Renal cortical epithelial cell (primary cell): ENCODE measurements at regions not wholly inside any gene's neighbourhood (a gene's known extent, or its start where the extent isn't known, plus 50 kb on each side); places are given as distances from the start of the nearest gene placed in this dataset.

ENCODE experiments used
- DNase-seq: peaks from one replicate; pipeline ENCODE4 v3.0.0-alpha.2; 2011; ENCODE audit warnings: low read depth

DNA sequence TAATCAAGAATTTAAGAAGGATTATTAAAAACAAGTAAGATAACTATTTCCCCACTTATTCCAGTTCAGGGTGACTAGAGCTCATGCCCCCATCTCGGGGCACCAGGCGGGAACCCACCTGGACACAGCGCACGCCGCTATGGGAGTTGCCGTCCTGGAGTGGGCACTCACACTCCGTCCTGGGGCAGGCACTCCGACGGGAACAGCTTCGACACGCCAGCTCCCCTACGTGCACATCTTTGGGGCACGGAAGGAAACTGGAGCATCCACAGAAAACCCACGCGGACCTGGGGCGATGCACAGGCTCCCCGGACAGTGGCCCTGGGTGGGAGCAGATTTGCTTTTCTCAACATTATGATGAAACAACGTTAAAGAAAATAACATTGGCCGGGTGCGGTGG, 52.0 kb upstream of the GATA5 start:
- no peak for DNase-seq

DNA sequence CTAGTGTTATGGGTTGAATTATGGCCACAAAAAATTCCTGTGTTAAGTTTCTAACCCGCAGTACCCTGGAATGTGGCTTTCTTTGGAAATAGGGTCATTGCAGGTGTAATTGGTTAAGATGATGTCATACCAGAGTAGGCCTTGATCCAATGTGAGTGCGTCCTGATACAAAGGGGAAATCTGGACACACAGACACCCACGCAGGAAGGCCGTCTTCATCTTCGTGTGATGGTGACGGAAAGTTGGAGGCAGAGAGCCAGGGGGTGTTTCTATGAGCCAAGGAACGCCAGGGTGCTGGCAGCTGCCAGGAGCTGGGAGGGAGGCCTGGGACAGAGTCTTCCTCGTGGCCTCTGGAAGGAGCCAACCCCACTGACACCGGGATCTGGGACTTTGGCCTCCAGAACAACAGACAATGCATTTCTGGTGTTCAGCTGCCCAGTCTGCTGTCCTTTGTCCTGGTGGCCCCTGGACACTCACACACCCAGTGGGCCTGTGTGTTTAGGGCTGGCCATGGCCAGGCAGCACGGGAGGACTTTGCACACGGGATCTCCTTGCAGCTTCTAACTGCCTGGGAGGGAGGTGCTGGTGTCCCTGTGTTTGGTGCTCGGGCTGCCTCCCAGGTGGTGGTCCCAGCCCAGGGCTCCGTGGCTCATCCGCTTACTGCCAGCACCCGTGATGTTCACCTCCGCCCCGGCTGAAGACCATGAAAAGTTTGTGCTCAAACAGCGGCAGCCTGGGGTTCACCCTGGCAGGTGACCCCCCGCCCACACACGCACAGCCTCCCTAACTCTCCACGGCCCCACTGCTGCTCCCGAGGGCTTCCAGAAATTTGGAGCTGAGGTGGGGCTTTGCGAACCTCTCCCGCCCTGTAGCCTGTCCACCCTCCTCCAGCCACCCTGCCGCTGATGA, 53.4 kb upstream of the GATA5 start:
- DNase-seq = no peak

DNA sequence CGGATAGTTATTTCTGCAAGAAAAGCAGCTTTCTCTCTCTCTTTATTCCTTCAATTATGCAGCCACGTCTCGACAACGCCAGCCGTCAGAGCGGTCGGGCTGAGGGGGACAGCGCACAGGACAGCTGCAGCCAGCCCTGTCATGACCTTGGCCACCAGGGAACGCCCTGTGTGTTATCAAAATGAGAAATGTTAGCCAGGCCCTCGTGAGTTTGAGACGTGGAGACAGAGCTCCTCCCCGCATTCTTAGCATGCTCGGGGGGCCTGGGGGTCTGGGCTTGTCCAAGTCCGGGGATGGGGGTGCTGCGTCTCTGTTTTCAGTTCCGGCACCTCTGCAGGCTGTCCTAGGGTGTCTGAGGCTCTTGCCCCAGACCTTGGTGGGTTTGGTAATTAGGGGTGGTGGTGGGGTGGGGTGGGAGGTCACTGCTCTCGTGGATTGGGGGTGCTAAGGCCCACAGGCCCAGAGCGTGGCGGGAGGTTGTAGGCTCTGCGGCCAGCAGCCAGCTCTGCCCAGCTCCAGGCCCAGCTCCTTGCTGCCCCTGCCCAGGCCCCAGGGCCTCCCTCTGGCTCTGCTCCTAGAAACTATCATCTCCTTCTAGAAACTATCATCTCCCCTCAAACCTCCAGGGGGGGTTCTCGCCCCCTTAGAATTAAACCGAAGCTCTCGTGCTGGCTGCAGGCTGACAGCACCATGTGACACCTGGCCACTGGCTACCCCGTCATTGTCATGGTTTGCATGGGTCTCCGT, 54.3 kb upstream of the GATA5 start:
- DNase-seq = no peak

DNA sequence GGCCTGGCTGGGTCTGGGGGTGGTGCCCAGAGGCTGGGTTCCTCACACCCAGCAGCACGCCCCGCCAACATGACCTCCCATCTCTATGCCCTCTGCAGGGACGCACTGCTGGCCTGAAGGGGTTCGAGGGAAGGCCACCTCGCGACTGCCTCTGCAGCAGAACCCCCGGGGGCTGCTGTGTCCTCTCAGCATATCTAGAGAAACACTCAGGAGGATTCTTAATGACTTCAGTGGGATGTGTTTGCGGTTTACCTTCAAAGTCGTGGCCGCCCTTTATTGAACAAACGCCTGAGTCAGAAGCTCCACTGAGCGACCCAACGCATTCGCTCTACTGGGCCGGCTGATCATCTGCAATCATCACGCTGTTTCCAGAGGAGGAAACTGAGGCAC, 54.8 kb upstream of the GATA5 start:
- no peak for DNase-seq

DNA sequence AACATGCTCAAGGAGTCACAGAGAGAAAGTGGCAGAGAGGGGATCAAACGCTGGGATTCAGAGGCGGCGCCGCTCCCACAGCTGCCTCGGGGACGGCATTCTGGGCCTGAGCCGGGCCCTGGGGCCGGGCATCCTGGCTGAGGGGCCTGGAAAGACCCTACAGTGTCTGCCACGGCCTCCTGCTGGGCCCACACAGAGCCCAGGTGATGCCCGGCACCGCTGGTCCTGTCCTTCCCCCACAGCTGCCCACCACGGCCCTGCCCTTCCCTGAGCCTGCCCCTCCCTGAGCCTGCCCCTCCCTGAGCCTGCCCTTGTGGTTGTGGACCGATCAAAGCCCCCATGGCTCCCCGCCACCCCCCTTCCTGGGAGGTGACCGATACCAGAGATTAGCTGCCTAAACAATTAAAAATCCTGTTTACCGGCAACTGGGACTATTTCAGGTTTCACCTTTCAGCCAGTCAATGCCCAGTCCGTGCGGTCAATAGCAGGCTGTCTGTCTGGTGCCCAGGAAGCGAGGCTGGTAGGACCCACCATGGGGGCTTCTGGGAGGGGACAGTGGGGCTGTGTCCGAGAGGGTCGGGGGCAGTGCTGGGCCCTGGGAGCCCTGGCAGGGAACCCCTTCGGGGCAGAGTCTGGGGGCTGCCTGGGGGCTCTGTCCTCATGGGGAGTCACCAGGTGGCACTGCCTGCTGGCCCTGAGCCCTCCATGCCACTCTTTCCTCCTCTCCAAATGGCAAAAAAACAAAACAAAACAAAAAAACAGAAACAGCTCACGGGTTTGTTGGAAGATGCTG, 55.4 kb upstream of the GATA5 start:
- no peak for DNase-seq

DNA sequence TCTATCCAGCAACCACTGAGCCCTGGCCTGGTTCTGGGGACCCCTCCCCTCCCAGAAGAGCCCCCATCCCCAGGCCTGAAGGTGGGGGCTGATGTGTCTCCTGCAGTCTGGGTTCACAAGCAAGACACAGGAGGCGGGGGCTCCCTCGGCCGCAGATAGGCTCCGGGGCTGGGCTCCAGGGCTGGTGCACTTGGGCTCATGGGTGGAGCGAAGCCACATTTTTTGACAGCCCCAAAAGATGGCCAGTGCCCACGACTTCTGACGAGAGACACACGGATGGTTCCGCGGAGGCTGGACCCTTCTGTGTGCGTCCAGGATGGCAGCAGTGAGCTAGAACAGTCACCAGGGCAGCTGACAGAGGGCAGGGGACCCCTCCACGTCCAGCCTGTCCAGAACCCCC, 57.1 kb upstream of the GATA5 start:
- DNase-seq = no peak

DNA sequence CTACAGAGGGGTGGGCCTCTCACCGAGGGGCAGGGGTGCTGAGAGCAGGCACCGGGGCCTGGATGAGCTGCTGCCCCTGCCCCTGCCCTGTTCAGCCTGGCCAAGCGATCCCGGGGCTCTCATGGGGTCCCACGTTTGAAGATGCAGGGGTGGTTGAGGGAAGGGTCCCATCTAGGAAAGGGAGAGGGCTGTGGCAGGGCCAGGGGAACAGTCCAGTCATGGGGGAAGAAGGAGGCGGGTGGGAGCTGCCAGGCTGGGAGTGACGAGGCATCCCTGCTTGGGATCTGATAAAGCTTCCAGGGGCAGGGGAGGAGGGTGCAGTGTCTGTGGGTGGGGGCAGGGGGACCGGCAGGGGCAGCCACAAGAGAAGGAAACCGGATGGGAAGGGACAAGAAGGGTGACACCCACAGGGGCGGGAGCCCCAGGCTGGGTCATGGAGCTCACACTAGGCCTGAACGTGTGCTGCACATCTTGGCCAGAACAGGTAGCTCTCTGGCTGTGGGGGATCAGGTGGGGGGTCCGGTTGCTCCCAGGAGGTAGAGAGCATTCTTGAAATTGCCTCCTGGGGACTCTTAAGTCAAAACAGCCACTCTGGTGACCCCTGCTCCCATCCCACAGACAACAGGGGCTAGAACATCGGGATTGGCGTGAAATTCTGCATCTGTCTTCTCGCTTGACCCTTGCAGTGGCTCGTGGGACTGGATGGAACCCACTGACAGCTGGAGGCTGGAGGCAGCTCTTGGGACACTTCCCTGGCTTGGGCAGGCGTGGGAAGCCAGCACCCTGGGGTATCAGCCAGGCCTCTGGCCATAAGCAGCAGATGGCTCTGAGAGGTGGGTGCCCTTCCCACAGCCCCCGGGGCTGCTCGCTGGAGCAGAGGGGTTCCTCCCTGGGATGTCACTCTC, 58.0 kb upstream of the GATA5 start:
- DNase-seq = no peak

DNA sequence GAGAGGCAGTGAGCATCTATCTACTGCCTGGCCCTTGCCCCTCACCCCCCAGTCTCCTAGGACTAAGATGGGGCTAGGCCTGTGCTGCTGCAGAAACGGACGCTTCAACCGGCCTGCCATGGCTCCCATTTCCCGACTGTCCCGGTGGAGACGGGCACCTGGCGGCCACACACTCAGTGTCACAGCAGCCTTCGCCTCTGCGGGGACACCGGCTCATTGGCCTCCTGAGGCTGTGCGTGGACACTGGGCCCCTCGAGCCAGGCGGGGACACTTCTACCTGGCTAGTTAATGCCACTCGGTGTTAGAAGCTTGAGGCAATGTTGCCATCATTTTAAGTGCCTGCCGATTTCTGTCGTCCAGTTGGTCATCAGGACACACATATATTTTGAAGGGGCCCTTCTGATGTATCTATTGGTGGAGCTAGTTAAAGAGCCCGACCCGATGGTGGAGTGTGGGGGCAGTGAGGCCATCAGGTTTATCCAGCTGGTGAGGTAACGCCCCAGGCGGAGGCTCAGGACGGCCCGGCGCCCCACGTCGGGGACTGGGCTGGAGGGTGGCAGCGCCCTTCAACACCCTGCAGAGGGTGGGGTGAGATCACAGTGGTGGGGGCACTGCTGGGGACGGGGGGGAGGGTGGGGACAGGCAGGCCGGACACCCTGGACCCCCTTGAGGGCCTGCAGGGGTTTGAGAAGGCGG, 58.9 kb upstream of the GATA5 start:
- no peak for DNase-seq

DNA sequence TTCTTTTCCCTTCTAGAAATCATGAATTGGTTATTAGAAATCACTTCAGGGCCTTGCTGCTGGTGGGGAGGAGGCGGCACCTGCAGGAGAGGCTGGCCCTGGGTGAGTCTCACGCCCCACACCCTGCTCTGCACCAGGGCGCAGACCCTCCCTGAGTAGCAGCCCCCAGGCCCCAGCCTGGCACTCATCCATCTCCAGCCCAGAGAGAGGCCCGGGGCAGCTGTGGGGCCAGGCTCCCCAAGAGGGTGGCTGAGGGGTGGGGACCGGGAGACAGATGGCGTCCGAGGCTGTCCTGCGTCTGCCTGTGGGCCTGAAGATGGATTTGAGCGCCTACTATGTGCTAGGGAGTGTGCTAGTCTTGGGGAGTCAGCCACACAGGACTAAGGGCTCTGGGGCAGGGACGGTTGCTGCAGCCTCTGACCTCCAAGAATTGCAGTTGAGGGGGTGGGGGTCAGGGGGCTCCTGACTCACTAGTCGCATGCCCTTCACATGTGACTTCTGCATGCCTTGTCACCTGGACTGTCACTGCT, 59.6 kb upstream of the GATA5 start:
- DNase-seq = no peak

DNA sequence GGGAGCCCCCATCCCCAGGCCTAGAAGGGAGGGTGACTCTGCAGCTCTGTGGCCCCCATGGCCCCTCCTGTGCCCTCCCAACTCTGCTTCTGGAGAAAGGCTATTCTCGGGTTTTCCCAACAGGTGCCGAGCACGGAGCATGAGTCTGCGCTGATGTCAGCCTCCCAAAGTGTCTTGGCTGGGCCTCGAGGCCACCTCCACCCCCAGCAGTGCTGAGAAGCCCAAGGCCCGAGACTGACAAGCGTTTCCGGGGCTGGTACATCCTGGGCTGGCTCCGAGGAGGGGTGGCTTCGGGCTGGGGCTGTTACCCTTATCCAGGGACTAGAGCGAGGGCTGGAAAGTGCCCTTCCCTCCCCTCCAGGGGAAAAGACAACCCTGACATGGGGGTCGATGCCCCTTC, 60.2 kb upstream of the GATA5 start:
- DNase-seq = no peak

DNA sequence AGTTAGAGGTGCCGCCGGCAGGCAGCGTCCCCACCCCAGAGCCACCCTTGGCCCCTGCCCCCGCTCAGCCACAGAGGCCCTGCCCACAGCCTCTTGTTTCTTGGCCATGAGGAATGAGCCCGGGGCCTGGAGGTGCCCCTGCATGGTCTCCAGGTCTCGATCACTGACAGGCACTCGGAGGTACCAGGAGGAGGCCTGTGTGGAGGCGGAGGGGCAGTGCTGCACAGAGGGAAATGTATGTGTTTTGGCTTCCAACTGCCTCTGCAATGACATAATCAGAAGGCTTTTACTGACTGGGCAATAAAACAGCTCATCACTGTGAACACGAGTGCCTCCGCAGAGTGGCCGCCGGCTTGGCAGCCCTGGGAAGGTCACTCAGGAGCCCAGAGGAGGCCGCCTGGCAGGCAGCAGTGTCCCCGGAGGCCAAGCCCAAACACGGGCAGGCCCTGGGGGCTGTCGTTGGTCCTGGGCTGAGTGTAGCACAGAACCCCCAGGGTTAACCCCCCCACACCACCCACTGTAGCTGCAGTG, 61.1 kb upstream of the GATA5 start:
- DNase-seq = no peak

DNA sequence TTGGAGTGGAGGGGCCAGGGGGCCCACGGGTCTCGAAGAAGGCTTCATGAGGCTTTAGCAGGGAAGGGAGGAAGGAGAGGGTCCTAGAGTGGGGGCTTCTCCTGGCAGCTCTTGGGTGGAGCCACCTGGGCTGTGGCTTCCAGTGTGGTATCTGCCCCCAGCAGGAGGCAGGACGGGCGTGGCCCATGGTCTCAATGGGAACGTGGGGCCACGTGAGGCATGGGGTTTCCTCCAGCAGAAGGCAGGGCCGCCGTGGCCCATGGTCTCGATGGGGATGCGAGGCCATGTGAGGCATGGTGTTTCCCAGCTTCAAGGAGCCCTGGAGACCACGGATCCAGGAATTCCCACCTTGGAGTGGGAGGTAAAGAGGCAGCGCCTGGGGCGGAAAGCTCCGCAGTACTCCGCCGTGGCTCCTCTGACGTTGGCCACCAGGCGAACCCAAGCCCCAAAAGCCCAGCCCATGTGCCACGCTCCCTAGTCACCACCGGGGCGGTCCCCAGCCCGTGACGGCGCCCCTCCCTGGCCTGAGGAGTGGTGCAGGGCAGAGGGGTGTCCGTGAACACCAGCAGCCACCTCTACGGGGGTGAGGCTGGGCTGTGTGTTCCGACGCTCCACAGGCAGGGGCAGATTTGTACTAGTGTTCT, 62.0 kb upstream of the GATA5 start:
- no peak for DNase-seq

DNA sequence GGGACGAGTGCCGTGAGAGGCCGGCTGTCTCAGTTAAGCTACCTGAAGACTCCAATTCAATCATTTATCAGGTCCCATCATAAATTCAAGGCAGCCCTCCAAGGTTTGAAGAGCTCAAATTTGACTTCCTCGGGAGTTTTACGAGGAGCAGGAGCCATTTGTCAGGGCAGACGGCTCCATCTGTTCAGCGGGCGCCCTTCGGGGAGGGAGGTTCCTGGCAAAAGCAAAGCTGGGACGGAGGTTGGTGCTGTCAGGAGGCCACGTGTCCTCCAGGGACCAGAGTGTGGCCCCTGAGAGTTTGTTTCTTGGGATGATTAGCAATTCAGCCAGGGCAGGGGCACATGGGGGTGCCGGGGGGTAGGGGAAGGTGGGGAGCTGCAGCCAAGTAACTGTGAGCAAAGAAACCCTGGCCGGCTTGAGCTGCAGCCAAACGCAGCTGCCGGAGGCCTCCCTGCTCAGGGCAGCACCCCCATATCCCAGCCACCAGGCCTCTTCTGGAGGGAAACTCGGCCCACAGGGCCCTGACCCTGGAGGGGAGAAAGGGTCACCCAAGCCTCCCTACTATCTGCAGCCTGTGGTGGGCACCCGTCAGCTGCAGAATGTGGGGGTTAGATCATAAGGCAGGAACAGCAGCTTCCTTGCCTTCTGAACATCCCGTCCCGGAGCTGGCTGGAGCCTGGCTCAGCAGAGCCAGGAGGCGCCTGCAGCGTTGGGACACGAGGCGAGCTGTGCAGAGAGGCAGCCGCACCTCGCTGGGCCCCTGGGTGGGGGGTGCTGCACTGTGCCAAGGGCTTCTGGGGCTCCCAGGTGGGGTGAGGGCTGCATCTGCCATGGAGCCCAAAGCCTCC, 63.6 kb upstream of the GATA5 start:
- DNase-seq = no peak

DNA sequence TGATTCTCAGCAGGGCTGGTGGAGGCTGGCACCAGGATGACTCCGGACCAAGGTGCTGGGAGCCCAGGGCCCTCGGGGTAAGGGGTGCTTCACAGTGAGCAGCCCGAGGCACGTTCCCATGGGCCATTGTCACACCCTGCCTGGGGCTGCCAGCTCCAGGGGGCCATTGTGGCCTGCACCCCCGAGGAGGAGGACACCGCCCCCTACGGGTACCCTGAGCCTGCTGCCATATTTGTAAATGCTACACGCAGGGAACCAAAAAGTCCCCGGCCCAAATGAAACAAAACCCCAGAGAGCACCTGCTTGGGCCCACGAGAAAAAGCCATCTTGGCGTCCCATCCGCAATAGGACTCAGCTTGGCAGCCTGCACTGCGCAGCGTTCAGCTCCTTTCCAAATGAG, 64.7 kb upstream of the GATA5 start:
- no peak for DNase-seq

DNA sequence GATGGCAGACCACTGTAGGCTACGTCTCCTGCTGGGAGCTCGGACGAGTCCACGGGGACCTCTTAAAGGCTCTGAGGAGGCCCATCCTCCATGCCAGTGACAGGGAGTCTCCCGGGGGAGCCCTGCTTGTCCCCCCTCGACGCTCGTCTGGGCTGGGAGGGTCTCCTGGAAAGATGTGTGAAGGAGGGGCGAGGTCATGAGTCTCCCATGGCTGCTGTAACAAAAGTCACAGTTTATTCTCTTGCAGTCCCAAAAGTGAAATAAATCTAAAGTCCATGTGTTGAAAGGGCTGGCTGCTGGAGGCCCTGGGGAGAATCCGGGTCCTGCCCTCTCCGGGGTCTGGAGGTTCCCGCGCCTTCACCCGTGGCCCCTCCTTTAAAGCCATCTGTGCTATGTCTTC, 67.1 kb upstream of the GATA5 start:
- no peak for DNase-seq

DNA sequence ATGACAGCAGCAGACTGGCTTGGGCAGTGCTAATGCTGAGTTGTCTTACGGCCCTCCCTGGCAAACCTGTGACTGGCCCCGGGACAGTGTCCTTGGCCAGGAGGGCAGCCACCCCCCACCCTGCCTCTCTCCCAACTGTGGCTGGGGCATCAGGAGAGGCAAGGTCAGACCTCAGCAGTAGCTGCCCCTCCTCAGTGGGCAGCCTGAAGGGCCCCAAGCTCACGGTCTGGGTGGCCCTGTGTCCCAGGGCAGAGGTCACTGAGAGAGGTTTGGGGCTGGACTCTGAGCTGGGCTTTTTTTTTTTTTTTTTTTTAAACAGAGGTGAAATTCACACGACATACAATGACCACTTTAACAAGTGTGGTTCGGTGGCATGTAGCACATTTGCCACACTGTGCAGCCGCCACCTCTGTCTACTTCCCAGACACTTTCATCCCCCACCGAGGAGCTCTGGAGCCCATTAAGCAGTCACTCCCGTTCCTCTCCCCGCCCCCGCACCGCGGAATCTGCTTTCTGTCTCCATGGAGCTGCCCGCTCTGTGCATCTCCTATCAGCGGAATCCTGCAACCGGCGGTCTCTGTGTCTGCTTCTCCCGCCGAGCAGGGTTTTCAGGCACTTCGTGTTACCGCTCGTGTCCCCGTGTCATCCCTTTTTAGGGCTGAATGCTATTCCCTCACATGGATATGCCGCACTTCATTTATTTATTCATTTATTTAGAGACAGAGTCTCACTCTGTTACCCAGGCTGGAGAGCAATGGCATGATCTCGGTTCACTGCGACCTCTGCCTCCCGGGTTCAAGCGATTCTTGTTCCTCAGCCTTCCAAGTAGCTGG, 67.9 kb upstream of the GATA5 start:
- no peak for DNase-seq

DNA sequence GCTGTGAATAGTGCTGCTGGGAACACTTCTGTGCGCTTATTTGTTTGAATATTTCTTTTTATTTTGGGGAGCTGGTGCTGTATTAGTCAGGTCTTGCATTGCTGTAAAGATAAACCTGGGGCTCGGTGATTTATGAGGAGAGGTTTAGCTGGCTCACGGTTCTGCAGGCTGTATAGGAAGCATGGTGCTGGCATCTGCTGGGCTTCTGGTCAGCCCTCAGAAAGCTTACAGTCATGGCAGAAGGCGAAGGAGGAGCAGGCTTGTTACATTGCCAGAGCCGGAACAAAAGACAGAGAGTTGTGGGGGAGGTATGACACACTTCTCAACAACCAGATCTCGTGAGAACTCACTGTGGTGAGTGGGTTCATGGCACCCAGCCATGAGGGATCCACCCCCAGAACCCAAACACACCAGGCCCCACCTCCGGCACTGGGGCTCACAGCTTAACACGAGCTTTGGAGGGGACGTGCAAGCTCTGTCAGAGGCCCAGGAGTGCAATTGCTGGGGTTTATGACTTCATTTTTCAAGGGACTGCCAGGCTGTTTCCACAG, 68.8 kb upstream of the GATA5 start:
- DNase-seq = no peak

DNA sequence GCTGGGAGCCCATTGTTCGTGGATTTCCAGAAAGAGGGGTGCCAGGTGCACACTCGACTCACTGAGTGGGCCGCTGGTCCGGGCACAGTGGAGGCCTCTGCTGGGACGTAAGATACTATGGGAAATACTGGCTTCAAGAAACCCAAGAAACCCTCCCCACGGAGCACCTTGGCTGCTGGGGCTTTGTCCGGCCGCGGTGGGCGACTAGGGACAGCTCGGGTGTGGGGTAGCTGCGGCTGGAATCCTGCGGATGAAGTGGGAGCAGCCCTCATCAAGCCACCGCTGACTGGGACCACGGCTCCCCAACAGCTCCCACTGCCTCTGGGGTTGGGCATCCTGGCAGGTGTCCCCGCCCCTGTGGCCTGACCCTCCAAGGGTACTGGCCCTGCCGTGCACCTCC, 69.5 kb upstream of the GATA5 start:
- no peak for DNase-seq
